GM19238 (cell line): ENCODE measurements at regions not wholly inside any gene's neighbourhood (a gene's known extent, or its start where the extent isn't known, plus 50 kb on each side); places are given as distances from the start of the nearest gene placed in this dataset.

Experiments used
- DNase-seq: peaks from one replicate; pipeline ENCODE4 v3.0.0; 2011; ENCODE audit warnings: low spot score; ENCODE audit not compliant: insufficient read length

- DNase-seq: no peak
Observed at GRCh38 chr6:148238713-148239112, 103.9 kb upstream of the SASH1 start.

- no peak for DNase-seq
Observed at GRCh38 chr6:148239215-148239614, 103.4 kb upstream of the SASH1 start.

- DNase-seq: no peak
Observed at GRCh38 chr6:148239801-148240460, 102.7 kb upstream of the SASH1 start.

GRCh38 chr6:148240461-148240840, 102.2 kb upstream of the SASH1 start:
- no peak for DNase-seq

GRCh38 chr6:148240861-148241477, 101.7 kb upstream of the SASH1 start:
- DNase-seq: no peak

- DNase-seq: no peak
Observed at GRCh38 chr6:148242180-148242579, 100.5 kb upstream of the SASH1 start.

- DNase-seq: no peak
Observed at GRCh38 chr6:148244217-148244935, 98.3 kb upstream of the SASH1 start.

- DNase-seq: no peak
Observed at GRCh38 chr6:148247386-148248063, 95.1 kb upstream of the SASH1 start.

GRCh38 chr6:148249160-148249559, 93.5 kb upstream of the SASH1 start:
- no peak for DNase-seq

- no peak for DNase-seq
Observed at GRCh38 chr6:148249679-148250375, 92.8 kb upstream of the SASH1 start.

GRCh38 chr6:148250975-148251685, 91.5 kb upstream of the SASH1 start:
- no peak for DNase-seq

GRCh38 chr6:148251891-148252290, 90.7 kb upstream of the SASH1 start:
- no peak for DNase-seq

GRCh38 chr6:148257810-148258209, 84.8 kb upstream of the SASH1 start:
- no peak for DNase-seq

- no peak for DNase-seq
Observed at GRCh38 chr6:148258868-148259267, 83.8 kb upstream of the SASH1 start.

GRCh38 chr6:148261470-148261869, 81.2 kb upstream of the SASH1 start:
- DNase-seq: no peak

- DNase-seq: no peak
Observed at GRCh38 chr6:148263010-148263409, 79.6 kb upstream of the SASH1 start.

- DNase-seq: no peak
Observed at GRCh38 chr6:148263961-148264360, 78.7 kb upstream of the SASH1 start.

GRCh38 chr6:148265054-148265453, 77.6 kb upstream of the SASH1 start:
- no peak for DNase-seq

GRCh38 chr6:148269386-148269785, 73.3 kb upstream of the SASH1 start:
- DNase-seq: no peak

- no peak for DNase-seq
Observed at GRCh38 chr6:148271711-148272439, 70.8 kb upstream of the SASH1 start.
